ENCODE measurements at regions not wholly inside any gene's neighbourhood (a gene's known extent, or its start where the extent isn't known, plus 50 kb on each side); places are given as distances from the start of the nearest gene placed in this dataset.
A peak's percentile ranks its signal among the peaks of the same experiment; 100 is the strongest.

DNA sequence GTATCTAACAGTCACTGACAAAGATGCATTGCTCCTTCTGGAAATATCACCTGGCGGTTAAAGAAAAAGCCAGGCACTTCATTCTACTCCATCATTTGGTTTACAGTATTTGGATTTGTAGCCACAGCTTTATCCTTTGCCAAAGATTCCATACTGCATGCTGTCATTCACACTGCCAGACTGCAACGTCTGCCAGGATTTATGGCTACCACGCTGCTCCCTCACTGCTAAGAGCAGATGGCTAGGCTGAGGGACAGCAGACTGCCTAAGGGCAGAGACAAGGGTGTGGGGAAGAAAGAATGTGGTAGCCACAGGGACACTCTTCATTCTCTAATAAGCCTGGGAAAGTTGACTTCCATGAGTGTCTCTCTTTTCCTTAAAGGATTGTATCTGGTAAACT is 1047.0 kb downstream of the TUSC7 start:
- DNase-seq (ENCODE audit: low read depth, low spot score): peak; percentile 20

DNA sequence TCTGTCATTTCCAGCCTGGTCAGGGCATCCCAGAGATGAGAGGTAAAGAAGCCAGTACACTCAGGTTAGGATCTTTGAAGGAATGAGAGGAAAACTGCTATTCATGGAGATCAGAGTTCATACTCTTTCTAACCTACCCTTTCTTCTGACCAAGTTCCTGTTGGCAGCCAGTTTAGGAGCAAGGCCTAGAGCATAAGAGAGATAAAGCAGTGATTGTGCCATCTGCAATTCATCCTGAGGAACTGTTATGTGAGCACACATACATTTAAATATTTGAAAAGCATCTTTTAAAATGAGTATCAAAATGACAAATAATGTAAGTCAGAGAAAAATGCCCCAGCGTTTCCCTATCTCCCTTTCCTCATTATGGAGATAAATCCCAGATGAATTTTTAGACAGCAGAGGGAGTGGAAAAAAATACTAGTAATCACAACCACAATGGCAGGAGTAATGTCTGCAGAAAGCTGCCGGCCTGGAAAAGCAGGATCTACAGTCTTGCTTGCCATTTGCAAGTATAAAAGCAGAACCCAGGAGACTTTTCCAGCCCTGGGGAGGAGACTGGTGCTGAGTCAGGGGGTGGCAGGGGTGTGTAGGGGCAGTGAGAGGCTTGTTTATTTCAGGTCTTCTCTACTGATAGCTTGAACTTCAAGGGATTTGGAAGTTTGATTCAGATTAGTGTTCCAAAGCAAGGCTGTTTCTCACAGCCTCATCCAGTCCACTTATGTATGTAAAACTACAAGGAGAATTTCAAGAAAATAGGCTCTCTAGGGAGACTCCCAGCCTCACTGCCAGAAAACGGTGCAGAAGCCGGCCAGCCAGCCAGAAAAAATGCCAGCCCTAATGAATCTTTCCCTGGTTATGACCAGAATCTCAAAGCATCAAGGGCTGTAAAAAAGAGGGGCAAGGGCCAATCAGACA is 1052.4 kb downstream of the TUSC7 start:
- DNase-seq (ENCODE audit: low read depth, low spot score): peak; percentile 52

DNA sequence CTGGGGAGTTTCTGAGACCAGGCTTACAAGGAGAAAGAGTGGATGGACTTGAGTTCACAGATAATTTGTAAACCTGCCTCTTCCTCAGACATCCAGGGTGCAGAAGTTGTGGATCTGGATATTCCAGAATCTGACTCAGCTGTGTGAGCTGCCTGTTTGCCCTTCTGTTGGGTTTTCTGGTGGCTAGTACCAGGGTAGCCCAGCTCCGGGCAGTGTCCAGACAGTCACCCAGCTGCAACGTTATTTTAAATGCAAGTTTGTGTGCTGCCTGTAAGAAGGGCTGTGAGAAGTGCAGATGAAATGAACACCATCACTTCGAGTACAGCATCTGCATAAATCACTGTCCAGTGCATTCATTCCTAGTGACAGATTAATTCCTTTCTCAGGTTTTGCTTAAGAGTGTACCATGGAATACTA is 1053.0 kb downstream of the TUSC7 start:
- DNase-seq (ENCODE audit: low read depth, low spot score): no peak

DNA sequence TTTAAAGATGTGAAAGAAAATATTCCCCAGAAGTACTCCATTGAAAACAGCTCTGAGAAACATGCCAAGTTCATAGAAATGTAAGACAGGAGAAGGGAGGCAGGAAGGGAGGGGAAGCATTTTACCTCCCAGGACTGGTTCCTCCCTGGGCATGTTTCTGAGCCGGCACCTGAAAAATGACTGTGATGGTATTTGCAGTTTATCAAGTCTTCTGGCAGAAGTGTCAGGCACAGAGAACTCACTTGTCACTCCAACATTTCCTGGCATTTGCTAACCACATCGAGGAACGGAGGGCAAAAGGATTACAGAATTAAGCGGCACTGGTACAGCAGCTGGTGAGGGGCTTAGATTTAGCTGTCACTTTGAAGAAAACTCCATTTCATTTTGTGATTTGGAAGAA is 1054.0 kb downstream of the TUSC7 start:
- DNase-seq (ENCODE audit: low read depth, low spot score): peak; percentile 21

DNA sequence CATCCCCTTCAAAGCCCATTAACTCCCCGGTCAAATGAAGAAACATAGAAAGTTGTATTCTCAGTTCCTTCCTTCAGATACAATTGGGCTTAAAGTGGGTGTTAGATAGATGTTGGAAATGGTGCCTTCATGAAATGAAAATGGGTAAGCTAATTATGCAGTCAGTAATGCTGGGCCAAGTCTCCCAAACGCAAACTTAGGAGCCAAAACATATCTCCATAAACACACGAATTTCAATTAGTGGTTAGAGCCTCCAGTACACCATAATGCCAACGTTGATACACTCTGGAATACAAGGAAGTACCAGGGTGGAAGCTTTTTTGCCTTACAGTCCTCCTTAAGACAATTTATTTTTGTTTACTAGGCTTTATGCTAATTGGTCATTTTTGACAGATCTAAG is 1059.0 kb downstream of the TUSC7 start:
- DNase-seq (ENCODE audit: low read depth, low spot score): no peak

DNA sequence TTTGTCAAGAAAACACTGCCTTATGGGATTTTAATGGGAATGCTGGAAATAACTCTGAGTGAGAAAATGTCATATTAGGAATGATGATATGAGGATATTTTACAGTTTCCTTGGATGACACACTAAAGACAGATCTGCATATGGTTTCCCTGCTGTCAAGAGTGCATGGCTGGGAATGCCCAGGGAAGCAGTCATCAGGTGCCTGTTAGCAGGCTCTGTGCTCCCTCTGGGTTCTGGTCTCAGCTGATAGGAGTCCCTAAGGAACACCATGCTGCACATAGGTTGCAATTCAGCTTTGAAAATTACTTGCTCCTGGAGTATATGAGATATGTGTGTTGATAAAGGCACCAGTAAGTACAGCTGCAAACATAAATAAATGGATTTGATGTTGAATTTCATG is 1064.6 kb downstream of the TUSC7 start:
- DNase-seq (ENCODE audit: low read depth, low spot score): no peak

DNA sequence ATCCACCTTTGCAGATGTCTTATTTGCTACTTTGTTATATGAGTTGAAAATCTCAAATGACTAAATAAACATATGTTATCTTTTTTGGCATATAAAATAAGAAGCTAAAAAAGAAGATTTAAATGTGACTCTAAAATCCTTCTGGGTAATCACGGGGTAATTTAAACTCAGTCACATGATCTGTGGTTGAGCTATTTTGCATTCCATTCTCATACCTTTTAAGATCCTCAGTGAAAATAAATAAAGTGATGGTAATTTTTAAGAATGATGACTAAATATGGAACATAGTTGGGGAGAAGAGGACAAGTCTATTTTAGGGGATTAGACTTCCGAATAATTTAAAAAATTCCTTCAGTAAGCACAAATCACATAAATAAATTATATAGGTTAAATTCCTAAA is 1076.8 kb downstream of the TUSC7 start:
- peak; percentile 33 for DNase-seq (ENCODE audit: low read depth, low spot score)

DNA sequence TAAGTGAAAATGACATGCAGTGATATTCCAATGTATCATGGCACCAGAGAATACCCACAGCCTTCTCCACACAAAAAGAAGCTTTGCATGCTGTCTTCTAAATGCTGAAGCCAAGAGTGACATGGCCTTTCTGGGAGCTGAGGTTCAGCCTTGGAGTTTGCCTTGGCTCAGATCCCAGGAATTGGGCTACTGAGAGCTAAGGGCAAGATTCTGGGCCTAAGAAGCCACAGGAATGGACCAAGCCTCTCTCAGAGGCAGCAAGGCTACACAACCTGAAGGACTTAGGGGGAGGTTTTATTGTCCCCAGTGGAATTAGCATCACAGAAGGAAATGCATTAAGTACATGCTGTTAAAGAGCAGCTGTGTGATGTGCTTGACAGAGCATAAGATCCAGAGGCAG is 1078.5 kb downstream of the TUSC7 start:
- peak; percentile 97 for DNase-seq (ENCODE audit: low read depth, low spot score)

DNA sequence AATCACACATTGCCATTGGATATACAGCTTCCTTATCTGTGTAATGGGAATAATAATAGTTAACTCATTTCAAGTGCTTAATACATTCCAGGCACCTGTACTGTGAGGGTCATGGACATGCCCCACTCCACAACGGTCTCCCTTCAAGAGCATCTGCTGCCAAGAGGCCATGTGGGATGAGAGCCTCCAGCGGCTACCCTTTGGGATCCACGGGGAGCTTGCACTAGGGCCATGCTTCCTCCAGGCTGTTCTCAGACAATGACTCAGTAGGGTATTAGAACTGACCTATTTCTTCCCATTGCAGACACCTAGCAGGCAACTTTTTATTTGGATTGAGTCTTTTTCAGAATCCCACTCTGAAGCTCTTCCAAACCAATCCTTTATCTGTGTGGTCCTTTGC is 1078.9 kb downstream of the TUSC7 start:
- no peak for DNase-seq (ENCODE audit: low read depth, low spot score)

DNA sequence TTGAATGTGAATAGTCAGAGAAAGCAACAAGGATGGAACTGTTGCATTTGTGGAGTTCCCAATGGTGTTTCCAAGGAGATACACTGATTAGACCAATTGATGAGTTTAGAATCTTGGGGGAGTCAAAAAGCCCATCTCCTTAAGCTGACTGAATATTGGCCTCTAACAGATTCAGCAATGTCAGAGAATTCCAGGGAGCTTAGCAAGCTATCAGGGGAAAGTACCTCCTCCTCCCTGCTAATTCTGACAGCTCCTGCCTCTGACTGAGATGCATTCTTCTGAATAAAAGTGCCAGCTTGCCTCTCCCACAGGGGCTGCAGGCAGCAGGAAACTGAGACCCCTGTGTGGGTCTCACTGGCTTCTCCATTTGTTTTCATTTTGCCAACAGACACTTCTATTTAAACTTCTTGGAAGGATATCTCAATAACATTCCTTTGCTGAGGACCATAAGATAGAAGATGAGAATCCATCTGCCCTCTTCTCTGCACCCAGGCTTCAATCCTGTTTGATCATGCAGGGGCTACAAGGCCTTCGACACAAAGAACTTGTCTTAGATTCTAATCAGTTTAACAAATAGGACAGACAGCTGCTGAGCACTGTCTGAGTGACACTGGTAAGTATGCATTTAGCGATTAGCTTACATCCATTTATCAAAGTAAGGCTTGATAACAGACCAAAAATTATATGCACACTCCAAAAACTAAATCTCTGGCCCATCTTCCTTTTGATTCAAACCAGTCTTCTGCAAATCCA is 1080.8 kb downstream of the TUSC7 start:
- DNase-seq (ENCODE audit: low read depth, low spot score): peak; percentile 67

DNA sequence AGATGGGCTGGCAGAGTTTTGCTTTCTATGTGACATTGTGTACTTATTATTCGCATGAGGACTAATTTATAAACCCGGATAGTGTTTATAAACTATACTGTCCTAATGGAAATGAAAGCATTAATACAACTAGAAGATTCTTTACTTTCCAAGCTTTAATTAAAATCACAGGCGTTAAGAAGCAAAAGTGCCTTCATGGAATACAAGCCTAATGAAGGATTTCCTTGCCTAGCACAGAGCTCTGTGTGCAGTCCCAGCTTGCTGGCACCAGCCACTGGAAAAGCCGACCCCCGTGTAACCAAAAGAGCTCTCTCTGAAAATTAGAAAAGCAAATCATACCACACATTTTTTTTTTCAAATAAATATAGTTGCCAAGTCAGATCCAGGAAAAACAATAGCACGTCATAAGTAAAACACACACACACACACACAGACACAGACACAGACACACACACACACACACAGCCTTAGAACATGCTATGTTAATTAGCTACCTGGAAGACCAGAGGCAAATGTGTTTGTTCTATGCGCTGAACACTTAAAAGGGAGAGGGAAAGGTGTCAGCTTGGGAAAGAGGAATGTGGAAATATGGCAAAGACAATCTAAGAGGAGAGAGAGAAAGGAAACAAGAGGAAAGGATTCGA is 1084.2 kb downstream of the TUSC7 start:
- peak; percentile 29 for DNase-seq (ENCODE audit: low read depth, low spot score)

DNA sequence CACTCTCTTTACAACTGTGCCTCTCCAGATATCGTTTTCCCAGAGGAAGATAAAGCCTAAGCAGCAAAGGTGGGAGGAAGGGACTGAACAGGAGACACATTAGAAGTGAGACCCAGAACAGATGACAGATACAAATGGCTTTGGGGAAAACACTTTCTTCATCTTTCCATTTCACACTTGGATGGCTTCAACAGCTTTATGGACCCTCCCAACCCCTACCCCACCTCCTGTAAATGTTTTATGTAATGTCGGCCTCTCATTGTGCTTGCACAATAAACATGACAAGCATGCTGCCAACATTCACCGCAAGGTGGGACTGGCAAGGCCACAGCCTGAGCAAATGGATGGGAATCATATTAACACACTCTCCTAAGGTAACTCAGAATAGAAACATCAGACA is 1088.6 kb downstream of the TUSC7 start:
- DNase-seq (ENCODE audit: low read depth, low spot score): no peak

DNA sequence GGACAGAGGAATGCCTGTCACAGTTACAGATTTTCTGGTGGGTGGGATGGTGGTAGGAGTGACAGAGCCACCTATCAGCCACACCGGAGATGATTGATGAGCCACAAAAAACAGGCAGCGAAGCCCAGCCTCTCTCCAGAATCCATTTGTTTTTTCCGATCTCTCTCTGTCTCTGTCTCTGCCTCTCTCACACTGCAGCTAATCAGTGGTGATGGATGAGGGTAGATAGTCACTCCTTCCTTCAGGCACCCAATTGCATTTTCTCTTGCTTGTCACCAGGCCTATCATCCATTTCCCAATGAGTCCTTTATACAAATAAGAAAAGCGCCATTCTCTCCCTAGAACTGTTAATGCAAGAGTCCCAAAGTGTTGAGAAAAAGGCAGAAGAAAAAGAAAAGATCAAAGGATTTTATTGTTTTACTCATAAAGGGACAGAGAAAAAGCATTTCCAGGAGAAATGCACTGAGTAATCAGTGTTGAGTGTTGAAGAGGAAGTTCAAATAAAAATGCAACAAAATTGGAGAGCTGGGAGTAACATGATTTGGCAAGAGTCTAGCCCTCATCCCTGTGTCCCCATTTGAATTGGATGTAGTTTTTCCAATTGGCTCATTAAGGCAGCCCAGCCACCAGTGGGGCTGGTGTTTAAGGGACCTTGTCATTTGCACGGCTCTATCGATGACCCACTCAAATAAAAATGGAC is 1089.3 kb downstream of the TUSC7 start:
- DNase-seq (ENCODE audit: low read depth, low spot score): no peak

DNA sequence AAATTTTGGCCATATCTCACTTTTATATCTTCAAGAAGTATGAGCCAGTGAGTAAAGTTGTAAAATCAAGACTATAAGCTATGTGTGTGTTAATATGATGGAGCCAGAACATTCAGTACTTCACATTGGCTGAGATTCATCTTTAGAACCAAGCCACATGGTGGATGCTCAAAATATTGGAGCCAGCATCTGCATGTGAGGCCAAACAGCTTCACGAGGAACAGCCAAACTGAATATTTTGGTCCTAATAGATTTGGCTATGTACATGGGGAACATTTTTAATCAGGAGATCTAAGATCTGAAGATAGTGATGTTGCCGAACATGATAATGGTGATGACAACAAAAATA is 1089.8 kb downstream of the TUSC7 start:
- no peak for DNase-seq (ENCODE audit: low read depth, low spot score)

DNA sequence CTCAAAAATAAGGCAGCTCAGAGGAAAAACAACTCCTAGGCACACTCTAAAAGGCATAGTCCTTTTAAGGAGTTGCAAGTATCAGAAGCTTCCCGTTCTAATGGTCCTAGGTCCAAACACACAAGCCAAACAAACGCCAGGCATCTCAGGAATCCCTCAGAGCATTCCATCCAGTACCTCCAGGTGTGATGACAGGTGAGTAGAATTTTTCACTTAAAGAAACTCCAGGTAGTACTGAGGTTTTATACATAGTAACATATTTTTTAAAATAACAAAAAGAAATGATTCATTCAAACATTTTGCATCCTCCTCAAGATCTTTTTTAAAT is 1092.3 kb downstream of the TUSC7 start:
- no peak for DNase-seq (ENCODE audit: low read depth, low spot score)

DNA sequence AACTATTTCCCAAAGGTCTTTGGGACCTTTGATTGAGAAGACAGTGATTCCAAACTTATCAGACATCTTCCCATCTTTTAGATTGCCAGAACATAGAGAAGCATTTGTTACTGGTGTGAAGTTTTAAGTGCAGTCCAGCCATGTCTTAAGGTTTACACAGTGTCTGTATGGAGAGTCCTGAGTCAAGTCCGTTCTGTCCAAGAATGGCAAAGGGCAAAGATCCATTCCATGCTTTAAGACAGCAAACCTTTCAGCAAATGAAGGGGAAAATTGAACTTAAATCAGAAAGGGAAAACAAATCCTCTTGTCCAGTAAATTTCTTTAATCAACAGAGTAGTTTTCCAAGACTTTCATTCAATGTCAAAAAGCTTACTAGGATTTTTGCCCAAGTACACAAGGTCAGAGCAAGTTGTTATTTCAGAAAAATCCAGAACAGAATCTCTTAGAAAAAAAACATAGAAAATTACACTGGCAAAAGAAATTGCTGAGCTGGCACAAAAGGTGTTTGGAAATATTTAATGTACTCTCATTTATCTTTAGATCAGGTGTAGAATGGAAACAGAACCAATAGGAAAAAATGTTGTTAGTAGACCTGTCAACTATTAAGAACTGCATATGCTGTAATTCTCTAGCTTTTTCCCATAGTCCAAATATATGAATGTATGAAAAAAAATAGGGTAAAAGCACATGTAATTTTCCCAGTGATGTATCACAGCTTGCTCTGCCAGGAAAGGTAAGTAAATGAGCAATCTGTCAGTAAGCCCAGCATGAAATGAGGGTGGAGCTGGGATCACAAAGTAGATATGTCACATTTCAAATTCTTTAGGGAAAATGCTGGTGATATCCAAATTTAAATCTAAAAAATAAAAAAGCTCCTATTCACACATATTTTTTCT is 1099.9 kb downstream of the TUSC7 start:
- no peak for DNase-seq (ENCODE audit: low read depth, low spot score)

DNA sequence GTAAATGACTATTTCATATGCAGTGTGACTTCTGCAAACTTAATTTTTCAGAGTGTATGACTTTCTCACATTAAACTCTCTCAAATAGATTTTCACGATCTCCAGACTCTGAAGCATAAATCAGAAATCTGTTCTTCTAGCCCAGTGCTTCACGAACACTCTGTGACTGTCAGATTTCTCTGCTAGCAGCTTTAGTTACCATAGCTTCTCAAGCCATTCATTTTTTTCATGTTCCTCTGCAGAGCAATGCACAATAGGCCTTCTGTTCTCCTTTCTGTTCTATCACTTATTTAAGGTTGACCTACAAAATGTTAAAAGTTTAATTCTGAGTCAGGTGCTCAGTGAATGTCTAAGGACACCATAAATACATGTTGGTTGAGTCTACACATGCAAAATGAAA is 1102.2 kb downstream of the TUSC7 start:
- no peak for DNase-seq (ENCODE audit: low read depth, low spot score)

DNA sequence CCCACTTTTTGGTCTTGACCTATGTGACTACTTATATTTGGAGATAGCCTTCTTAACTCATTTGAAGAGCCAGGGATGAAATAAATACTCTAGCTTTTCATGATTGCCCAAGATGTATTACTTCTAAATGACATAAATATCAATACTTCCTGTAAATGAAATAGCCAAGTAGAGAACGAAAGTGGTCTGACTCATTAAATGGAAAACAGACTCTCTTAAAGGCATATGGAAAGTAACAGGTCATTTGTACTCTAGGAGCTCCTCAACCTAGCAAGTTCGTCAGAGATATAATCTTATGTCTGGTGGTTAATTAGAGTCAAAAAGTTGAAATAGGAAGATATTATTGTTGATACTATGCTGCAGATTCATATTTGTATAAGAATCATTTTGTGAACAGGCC is 1105.4 kb downstream of the TUSC7 start:
- no peak for DNase-seq (ENCODE audit: low read depth, low spot score)

DNA sequence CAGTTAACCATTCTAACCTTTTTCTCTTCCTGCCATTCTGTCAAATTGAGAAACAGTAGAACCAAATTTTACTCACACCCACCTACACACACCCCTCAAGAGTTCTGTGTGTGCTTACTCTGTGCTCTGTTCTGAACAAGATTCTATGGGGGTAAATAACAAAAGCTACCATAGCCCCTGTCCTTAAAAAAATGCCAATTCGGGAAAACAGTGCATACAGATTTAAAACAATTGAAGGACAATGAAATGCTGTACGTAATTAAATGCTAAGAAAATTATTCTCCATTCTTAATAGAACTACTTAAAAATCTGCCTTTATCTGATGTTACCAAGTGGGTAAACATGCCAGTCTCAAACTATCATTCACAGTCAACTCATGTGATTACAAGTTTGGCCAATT is 1107.5 kb downstream of the TUSC7 start:
- no peak for DNase-seq (ENCODE audit: low read depth, low spot score)

DNA sequence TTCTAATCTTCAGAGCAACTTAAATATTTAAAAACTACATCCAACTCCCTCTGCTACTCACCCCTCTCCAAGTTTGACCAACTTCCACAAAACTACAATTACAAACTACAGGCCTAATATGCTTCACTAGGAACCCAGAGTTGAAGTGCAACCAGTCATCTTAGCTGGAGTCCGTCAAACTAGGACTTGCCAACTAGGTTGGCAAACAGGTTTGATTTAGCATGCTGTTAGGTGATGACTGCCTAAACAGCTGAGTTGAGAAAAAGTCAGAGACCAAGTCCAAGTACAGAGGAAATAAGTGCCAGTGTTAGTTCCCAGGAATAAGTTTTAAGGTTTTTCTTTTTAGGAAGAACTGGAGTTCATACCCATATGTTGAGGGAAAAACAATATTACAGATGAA is 1109.0 kb downstream of the TUSC7 start:
- no peak for DNase-seq (ENCODE audit: low read depth, low spot score)

DNA sequence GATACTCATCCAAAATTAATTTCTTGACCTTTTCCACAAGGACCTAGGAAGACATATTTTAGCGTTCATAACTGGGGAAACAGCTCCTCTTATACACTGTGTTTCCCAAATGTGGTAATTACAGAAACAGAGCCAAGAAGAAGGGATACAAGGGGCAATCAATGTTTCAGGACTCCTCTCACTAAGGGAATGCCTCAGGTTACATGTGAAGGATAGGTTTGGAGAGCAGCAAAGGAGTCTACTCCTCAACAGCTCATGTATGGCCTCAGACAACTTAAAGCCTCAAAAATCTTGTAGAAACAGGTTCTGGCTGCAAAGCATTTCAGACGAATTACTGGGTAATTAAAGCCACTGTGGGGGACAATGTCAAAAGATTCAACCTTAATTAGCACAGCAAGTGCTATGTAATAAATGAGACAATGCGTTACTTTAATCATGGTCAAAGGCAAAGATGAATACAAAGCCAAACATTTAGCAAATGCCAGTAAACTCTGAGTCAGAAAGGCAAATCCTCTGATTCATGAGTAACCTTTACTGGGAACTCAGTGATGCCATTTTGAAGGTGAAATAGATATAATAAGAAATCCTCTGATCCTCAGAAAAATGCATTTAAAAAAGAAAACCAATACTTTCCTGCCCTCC is 1111.2 kb downstream of the TUSC7 start:
- DNase-seq (ENCODE audit: low read depth, low spot score): peak; percentile 67
